ENCODE measurements at regions not wholly inside any gene's neighbourhood (a gene's known extent, or its start where the extent isn't known, plus 50 kb on each side); places are given as distances from the start of the nearest gene placed in this dataset.

DNA sequence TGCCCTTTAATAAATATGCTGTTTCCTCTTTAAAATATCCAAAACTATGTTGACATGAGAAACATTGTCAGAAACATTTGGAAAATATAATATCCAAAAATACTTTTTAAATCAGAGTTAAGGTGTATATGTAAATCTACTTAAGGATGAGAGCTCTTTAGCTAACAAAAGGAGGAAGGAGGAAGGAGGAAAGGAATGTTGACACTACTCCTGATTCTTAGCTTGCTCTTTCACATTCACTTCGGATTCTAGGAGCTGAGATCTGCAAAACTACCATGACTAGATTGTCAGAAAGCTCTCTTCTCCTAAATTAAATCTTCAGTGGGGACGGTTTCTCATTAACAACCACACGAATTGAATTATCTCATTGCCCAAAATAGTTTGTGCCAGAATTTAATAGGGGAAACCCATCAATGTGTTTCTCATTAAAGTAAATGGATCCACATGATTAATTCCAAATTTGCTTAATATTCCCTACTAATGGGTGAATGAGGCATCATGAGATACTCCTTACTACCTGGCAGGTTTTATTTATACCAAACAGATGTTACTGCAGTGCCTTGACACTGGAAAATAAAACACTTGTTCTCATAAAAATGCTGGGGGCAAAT lies 509.1 kb downstream of the MBD2 start:
- intact Hi-C loops (cut with DNase I) = no loop called here
- ATAC-seq (no peak), DNase-seq (no peak)

DNA sequence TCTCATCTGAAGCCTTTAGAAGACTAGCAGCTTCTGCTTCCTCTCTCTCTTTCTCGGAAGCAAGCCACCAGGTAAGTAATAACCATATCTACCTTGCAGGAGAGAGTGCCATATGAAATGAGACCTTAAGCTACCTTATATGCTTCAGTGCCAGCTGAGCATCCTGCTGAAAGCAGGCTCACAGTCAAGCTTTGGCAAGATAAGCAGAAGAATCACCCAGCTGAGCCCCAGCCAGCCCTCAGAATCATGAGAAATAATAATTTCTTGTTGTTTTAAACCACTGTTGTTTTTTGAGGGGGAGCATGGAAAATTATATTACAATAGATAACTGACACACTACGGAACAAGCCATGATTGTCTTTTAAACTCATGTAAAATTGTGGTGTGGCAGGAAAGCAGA lies 514.4 kb downstream of the MBD2 start:
- intact Hi-C loops (cut with DNase I) = no loop called here
- ATAC-seq (no peak), DNase-seq (no peak)

DNA sequence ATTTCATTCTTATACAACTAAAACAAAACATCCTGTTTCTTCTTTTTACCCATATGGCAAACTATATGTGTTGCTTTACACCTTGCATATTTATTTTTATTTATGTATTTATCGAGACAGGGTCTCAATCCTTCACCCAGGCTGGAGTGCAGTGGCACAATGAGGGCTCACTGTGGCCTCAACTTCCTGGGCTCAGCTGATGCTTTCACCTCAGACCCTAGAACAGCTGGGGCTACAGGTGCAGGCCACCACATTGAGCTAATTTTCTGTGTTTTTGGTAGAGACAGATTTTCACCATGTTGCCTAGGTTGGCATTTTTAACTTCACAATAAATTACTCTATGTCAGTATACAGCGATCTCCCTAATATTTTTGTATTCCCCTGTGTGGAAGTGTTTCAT lies 522.0 kb downstream of the MBD2 start:
- ATAC-seq (no peak), DNase-seq (no peak)
- intact Hi-C loops (cut with DNase I) = no loop called here

DNA sequence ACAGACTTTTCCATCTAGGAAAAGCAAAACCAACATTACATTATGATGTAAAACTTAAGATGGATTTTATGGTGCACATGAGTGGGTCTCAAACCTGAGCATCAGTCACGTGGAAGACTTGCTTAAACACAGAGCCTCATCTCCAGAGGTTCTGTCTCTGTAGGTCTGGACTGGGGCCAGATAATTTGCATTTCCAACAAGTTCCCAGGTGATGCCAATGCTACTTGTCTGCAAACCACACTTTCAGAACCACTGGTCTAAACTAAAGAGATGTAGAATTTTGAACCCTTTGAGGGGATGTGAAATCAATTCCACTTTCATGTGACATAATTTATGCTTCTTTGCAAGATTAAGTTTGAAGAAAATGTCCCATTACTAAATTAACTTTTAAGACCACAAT lies 522.8 kb downstream of the MBD2 start:
- intact Hi-C loops (cut with DNase I) = no loop called here
- no peak for ATAC-seq
- DNase-seq = no peak

DNA sequence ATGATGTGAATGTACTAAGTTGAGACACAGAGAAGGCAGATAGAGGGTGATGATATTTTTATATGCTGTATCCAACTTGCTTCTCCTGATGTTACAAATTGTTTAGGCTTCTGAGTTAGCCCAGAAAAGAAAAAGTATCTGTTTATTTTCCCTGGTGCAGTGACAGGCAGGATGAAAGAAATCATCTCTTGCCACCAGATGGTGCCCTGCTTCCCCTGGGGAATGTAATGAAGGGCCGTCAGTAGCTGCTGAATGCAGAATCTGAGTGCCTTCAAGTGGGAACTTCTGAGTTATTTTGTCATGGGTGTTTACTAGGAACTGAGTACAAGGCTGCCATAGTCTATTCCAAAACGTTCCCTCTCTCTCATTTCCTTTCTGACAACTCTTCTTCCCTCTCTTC lies 525.6 kb downstream of the MBD2 start:
- intact Hi-C loops (cut with DNase I) = loop anchor here (1.0 to 5.0 kb wide), 2 partner anchors 420 to 428 kb away; no protein-coding TSS in a partner anchor
- DNase-seq = peak; percentile 14
- peak; percentile 25 to 38 for ATAC-seq

DNA sequence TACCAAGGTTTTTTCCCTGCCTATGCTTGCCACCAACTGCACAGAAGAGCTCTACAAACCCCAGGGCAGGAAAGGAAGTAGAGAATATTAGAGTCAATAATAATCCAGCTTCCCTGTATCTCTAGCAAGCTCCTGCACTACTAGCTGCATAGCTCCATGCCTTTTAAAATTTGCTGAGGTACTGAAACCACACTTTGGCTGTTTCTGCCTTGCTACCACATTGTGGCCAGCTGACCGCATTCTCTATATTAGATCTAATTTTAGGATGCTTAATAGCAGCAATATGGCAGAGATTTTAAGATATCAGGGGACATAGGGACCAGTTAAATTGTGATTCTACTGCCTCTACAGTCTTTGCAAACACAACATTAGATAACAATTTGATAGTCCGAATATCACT lies 534.6 kb downstream of the MBD2 start:
- intact Hi-C loops (cut with DNase I) = no loop called here
- ATAC-seq (no peak), DNase-seq (no peak)

DNA sequence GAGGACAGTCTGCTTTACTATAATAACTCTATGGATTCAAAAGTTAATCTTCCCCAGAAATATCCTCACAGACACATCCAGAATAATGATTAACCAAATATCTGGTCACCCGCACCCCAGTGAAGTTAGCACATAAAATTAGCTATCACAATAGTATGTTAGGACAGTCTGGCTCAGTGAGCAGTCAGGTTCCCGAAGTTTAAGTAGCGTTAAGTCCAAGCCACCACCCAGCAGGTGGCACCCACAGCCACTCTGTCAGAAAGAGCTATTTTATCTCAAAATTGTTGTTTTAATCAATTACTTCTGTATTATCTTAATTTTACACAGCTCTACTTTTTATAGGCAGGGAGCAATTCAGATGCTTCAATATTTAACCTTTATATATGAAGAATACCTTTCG lies 537.5 kb downstream of the MBD2 start:
- no peak for ATAC-seq
- DNase-seq = no peak
- intact Hi-C loops (cut with DNase I) = no loop called here

DNA sequence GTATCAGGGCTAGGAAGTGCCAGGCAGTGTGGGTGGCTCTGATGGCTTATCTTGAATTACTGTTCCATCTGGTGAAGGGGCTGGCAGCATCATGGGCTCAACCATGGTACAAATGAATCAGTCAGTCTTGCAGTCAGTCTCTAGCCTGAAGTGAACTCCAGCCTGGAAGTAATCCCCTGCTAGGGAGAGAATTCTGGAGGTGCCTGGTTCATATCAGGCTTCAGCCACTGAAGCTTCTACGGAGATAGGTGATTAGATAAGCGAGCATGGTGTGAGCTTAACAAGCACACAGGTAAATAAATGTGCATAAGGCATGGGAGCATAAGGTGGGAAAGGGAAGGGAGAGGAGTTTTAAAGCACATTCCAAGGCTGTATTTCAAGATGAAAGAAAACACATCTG lies 541.7 kb downstream of the MBD2 start:
- DNase-seq = no peak
- ATAC-seq = no peak
- intact Hi-C loops (cut with DNase I) = no loop called here

DNA sequence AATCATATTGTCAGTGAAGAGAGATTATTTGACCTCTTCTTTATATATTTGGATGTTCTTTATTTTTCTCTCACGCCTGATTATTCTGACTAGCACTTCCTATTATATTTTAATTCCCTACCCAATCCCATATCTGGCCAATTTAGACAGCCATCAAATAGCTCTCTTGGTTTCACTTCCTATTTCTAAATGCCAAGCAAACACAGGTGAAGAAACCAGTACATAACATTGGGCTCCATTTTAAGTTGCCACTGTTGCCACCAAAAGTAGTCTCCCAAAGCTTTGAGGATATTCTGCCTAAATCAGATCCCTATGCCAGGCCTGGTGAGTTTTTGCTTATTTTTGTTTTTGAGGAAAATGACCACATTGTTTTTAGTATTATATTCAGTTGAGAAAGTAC lies 547.0 kb downstream of the MBD2 start:
- intact Hi-C loops (cut with DNase I) = no loop called here
- ATAC-seq (no peak), DNase-seq (no peak)

DNA sequence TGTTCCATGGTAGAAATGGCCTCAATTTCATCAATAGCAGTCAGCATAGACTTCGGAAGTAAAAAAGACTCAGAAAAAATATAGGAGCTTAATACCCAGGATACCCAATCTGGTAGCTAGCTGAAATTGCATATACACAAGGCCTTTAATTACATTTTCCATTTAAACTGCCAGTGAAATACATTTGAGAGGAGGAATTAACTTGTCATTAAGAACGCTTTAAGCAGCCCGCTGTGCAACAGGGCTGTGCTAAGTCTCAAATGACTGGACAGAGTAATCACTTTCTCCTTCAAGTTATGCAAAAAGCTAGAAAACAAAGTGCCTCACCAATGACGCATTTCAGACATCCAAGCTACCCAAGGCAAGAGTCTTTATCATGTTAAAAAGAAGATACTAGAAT lies 558.8 kb downstream of the MBD2 start:
- intact Hi-C loops (cut with DNase I) = loop anchor here in 1 of 2 donors (10.0 kb wide), 1 partner anchor 61 kb away; no protein-coding TSS in a partner anchor
- DNase-seq (no peak), ATAC-seq (no peak)

DNA sequence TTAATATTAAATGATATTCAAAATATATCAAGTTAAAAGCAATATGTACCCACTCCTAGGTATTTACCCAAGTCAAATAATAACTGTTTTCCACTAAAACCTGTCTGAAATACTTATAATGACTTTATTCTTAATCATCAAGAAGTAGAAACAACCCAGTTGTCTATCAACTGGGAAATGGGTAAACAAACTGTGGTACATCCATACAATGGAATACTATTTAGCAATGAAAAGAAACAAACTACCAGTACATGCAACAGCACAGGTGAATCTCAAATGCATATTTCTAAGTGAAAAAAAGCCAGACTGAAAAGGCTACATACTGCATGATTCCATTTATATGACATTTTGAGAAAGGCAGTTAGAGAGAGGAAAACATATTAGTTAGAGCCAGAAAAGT lies 559.9 kb downstream of the MBD2 start:
- intact Hi-C loops (cut with DNase I) = loop anchor here in 1 of 2 donors (10.0 kb wide), 1 partner anchor 60 kb away; no protein-coding TSS in a partner anchor
- ATAC-seq = no peak

DNA sequence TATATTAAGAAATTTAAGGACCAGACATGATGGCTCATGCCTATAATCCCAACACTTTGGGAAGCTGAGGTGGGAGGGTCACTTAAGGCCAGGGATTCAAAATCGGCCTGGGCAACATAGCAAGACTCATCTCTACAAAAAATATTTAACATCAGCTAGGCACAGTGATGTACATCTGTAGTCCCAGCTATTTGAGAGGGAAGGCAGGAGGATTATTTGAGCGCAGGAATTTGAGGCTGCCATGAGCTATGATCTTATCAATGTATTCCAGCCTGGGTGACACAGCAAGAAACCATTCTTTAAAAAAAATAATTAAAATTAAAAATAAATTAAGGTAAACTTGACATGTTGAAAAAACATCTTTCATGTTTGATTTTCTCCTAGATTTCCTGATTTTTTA lies 564.2 kb downstream of the MBD2 start:
- DNase-seq = no peak
- no peak for ATAC-seq
- intact Hi-C loops (cut with DNase I) = loop anchor here in 1 of 2 donors (10.0 kb wide), 1 partner anchor 56 kb away; no protein-coding TSS in a partner anchor

More for the DNA sequence above, 559.9 kb downstream of the MBD2 start:
- no peak for DNase-seq

DNA sequence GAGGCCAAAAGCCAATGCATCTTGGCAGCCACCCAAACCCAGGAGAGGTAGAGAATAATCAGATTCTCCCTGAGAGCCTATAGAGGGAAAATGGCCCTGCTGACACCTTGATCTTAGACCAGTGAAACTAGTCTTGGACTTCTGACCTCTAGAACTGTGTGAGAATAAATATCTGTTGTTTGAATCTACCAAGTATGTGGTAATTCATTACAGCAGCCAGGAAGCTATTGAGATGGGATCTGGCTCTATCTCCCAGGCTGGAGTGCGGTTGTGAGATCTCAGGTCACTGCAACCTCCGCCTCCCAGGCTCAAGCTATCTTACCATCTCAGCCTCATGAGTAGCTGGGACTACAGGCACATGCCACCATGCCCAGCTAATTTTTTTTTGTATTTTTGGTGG lies 567.2 kb downstream of the MBD2 start:
- intact Hi-C loops (cut with DNase I) = no loop called here
- DNase-seq = no peak
- ATAC-seq = no peak

DNA sequence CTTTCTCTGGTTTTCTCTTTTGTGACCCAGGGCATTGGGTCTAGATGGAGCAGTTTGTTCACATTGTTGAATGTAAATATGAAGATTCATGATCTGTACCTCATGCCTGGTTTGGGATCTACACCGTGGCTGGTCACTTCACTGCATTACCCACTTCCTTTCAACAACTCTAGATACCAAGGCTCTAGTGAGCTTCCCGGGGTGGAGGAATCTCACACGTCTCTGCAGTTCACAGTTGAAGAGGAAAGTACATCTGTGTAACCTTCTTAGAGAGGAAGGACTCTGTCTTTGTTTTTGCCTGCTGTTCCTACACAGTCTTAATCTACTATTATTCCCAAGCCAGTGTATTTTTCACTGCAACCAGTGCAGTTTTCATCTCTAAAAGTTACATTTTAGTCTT lies 574.8 kb downstream of the MBD2 start:
- ATAC-seq = no peak
- no peak for DNase-seq
- intact Hi-C loops (cut with DNase I) = no loop called here

DNA sequence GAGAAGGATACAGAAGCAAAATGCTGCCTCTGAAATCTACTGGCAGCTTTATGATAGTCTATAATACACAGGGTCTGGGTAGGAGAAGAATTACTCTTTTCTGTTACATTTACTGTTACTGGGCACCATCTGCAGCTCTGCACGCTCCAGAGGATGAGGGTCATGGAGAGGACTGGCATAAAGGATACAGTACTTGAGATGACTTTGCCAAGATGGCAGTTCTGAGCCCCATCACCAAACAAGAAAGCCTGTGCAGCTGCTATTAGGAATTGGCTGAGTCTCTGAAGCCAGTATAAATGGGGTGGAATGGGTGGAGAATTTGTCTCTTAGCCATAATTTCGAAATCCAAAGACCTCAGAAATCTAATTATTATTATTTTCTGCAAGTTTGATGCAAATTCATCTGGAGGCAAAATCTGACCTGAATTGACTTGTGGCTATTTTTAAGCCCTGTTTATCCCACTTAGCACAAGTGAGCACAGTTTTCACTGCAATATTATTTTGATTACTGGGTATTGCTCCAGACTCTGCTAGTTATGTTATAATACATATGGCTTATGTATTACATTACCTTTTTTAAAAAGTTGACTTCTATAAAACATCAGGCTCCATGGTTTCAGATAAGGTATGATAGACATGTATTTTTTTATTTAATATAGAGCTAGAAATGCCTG lies 579.5 kb downstream of the MBD2 start:
- no peak for DNase-seq
- intact Hi-C loops (cut with DNase I) = no loop called here
- ATAC-seq = no peak

DNA sequence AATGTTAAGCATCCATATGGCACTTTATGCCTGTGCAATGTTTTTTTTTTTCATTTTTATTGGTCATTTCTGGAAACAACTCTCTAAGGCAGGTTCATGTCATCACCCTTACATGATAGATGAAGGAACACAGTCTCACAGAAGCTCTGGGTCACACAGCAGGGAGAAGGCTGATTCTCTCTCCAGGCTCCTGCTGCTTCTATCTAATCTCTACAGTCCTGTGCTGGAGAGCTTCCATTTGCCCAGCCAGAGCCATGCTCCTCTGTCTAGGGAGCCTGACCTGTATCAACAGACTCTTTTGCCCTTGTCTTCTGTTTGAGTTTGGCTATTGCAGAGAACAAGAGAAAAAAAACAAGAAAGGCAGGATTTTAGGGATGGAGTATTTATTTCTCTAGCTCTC lies 584.8 kb downstream of the MBD2 start:
- ATAC-seq = peak; percentile 74 to 97
- DNase-seq = no peak
- intact Hi-C loops (cut with DNase I) = no loop called here

DNA sequence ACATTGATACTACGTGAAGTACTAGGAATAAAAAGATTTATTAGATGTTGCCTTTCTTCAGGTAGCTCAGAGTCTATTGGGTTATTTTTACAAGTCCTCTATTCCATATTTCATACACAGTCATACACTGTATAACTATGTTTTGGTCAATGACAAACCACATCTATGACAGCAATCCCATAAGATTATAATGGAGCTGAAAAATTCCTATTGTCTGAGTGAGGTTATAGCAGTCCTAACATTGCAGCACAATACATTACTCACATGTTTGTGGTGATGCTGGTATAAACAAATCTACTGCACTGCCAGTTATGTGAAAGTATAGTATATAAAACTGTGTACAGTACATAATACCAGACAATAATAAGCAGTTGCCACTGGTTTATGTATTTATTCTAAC lies 595.1 kb downstream of the MBD2 start:
- DNase-seq (no peak), ATAC-seq (no peak)
- intact Hi-C loops (cut with DNase I) = no loop called here

DNA sequence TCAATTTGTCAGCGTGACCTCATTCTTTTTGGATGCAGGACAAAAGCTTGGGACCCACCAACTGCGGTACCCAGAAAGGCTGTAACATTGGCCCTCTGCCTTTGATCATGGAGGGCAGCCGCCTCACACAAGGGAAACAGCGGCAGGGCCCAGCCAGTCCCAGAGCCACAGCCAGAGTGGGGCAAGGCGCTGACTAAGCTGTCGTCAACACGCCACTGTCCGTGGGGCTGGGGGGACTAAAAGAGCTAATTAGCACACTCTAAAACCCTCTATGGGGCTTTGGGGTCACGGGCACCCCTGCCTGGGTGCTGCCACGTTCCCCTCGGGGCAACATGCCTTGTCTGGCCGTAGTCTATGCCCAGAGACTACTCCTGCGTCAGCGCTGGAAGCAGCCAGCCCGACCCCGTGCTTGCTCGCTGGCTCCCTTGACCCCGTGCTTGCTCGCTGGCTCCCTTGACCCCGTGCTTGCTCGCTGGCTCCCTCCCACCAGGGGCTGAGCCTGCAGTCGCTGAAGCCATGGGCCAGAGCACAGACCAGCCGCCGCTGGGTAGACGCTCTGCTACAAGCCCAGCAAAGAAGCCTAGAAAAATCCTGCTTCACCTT lies 598.4 kb downstream of the MBD2 start:
- DNase-seq (no peak), ATAC-seq (no peak)
- intact Hi-C loops (cut with DNase I) = no loop called here

DNA sequence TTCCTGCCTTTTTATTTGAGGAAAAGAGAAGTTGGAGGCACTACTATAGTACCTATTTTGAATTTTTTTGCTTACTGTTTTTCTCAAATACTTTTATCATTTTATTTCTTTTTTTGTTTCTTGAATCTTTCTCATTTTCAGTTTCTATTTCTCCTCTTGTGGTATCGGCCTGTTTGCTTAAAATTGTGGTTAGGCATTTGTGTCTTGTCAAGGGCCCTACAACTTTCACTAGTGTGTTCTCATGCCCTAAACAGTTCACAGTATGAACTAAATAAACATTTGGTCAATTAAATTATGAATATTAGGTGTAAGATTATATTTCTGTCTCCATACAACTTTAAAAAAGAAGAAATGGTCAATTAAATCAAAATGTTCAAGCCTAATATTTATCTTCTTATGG lies 613.5 kb downstream of the MBD2 start:
- intact Hi-C loops (cut with DNase I) = no loop called here
- ATAC-seq (no peak), DNase-seq (no peak)

DNA sequence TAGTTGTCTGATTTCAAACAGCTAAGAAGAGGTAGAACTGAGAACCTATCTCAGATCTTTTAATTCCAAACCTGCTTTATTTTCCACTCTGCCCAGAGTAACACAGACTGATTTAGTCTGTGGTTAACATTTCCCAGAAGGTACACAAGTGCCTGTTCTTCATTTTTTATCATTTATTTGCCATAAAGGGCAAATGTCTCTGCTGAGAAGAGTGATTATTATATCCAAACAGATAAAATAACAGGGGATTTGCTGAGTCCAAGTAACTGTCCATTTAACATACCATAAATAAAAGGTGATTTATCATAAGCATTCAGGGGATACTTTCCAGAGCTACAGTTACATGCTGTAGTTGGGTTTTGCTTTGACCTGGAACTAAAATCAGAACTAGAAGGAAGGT lies 617.7 kb downstream of the MBD2 start:
- intact Hi-C loops (cut with DNase I) = loop anchor here in 1 of 2 donors (10.0 kb wide), 2 partner anchors 58 to 62 kb away; no protein-coding TSS in a partner anchor
- no peak for DNase-seq
- ATAC-seq = no peak

DNA sequence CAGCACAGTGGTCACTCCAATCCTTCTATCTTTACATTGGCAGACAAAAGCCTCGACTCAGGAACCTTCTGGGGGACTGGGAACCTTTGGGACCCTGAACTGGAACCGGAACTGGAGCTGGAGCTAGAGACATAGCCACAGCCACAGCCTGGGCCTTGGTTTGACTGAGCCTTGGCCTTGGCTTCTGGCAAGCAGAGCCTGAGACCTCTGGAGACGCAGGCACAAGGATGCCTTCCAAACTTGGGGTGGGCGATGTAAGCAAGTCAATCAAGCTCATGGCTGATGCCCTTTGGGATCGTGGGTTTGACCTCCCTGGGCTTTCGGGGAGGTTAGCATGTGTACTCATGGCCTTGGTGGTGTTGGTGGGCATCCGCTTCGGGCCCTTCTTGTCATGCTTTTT lies 619.3 kb downstream of the MBD2 start:
- DNase-seq (no peak), ATAC-seq (no peak)
- intact Hi-C loops (cut with DNase I) = loop anchor here in 1 of 2 donors (10.0 kb wide), 2 partner anchors 60 kb away; no protein-coding TSS in a partner anchor

Data from left cardiac atrium (tissue), 4 donors.